ENCODE measurements at regions not wholly inside any gene's neighbourhood (a gene's known extent, or its start where the extent isn't known, plus 50 kb on each side); places are given as distances from the start of the nearest gene placed in this dataset.

DNA sequence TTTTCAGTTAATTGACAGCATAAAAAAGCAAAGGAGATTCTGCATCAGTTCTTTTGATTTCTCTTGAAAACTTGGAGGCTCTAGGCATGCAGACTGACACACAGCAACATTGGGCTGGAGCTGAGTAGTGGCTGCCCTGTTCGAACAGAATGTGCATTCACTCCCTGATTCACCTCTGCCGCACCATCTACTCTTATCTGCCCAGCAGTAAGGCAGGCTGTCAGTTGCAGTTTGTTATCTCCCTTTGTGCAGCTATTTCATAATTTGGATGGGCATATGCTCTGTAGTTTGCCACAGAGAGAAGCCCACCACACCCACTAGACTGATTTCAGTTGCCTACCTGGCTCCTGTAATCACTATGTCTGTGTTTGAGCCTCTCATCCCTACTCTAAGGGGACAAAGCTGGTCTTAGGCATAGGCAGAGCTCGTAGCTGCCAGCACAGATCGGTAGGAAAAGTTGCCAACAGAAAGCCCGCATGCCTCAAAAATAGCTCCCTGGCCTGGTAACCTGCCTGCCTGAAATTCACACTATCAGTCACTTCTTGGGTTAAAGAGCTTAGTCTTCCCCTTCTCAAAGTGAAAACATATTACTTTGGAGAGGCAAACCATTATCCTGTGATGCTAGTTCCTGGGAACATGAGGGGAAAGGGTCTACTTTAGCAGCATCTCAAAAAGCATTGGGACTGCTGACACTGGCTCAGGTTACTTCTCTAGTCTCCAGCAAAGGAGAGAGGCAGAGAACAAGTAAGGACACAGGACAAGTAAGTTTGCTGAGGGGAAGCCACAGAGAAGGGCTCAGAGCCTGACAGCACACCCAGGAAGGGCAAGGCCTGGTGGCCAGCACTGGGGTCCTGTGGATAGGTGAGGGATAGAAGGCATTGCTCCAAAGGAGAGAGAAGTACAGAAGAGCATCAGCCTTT lies 75.9 kb upstream of the TMEM164 start:
- TF ChIP-seq, protein P1, sequence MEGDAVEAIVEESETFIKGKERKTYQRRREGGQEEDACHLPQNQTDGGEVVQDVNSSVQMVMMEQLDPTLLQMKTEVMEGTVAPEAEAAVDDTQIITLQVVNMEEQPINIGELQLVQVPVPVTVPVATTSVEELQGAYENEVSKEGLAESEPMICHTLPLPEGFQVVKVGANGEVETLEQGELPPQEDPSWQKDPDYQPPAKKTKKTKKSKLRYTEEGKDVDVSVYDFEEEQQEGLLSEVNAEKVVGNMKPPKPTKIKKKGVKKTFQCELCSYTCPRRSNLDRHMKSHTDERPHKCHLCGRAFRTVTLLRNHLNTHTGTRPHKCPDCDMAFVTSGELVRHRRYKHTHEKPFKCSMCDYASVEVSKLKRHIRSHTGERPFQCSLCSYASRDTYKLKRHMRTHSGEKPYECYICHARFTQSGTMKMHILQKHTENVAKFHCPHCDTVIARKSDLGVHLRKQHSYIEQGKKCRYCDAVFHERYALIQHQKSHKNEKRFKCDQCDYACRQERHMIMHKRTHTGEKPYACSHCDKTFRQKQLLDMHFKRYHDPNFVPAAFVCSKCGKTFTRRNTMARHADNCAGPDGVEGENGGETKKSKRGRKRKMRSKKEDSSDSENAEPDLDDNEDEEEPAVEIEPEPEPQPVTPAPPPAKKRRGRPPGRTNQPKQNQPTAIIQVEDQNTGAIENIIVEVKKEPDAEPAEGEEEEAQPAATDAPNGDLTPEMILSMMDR (IDR thresholded peaks at IDR 0.05) = no peak
- TF ChIP-seq POLR2A (IDR thresholded peaks at IDR 0.05) = no peak
